CD4-positive, alpha-beta T cell treated with Interferon alpha-2 for 1 hour (primary cell): ENCODE measurements at regions not wholly inside any gene's neighbourhood (a gene's known extent, or its start where the extent isn't known, plus 50 kb on each side); places are given as distances from the start of the nearest gene placed in this dataset.
A peak's percentile ranks its signal among the peaks of the same experiment; 100 is the strongest.

Experiments used
- DNase-seq, 2 donors: peaks; one replicate each; pipeline ENCODE4 v3.0.0-alpha.2; 2020 to 2022

- DNase-seq: no peak
Observed at GRCh38 chr12:127539226-127539858, 727.6 kb upstream of the TMEM132C start.

- no peak for DNase-seq
Observed at GRCh38 chr12:127542391-127542790, 724.6 kb upstream of the TMEM132C start.

- no peak for DNase-seq
Observed at GRCh38 chr12:127542931-127543330, 724.0 kb upstream of the TMEM132C start.

- no peak for DNase-seq
Observed at GRCh38 chr12:127546721-127547505, 720.1 kb upstream of the TMEM132C start.

GRCh38 chr12:127548123-127548553 lies 718.8 kb upstream of the TMEM132C start:
- no peak for DNase-seq

- no peak for DNase-seq
Observed at GRCh38 chr12:127550271-127550670, 716.7 kb upstream of the TMEM132C start.

GRCh38 chr12:127552838-127553237 lies 714.1 kb upstream of the TMEM132C start:
- no peak for DNase-seq

GRCh38 chr12:127555071-127555470 lies 711.9 kb upstream of the TMEM132C start:
- DNase-seq: no peak

GRCh38 chr12:127556231-127556886 lies 710.6 kb upstream of the TMEM132C start:
- DNase-seq: no peak

- DNase-seq: no peak
Observed at GRCh38 chr12:127558361-127558760, 708.6 kb upstream of the TMEM132C start.

GRCh38 chr12:127559349-127560040 lies 707.5 kb upstream of the TMEM132C start:
- peak; percentile 34 to 51 for DNase-seq

- no peak for DNase-seq
Observed at GRCh38 chr12:127560041-127560478, 706.9 kb upstream of the TMEM132C start.

- DNase-seq: no peak
Observed at GRCh38 chr12:127562816-127563215, 704.2 kb upstream of the TMEM132C start.

- DNase-seq: no peak
Observed at GRCh38 chr12:127565241-127565640, 701.7 kb upstream of the TMEM132C start.

GRCh38 chr12:127567531-127567930 lies 699.4 kb upstream of the TMEM132C start:
- no peak for DNase-seq

- DNase-seq: no peak
Observed at GRCh38 chr12:127570387-127570786, 696.6 kb upstream of the TMEM132C start.

- DNase-seq: no peak
Observed at GRCh38 chr12:127570793-127571360, 696.1 kb upstream of the TMEM132C start.

- no peak for DNase-seq
Observed at GRCh38 chr12:127571578-127571977, 695.4 kb upstream of the TMEM132C start.

GRCh38 chr12:127579446-127579845 lies 687.5 kb upstream of the TMEM132C start:
- no peak for DNase-seq

GRCh38 chr12:127582074-127582473 lies 684.9 kb upstream of the TMEM132C start:
- no peak for DNase-seq

GRCh38 chr12:127583041-127583440 lies 683.9 kb upstream of the TMEM132C start:
- DNase-seq: no peak

GRCh38 chr12:127588249-127588648 lies 678.7 kb upstream of the TMEM132C start:
- no peak for DNase-seq

- no peak for DNase-seq
Observed at GRCh38 chr12:127589541-127589940, 677.4 kb upstream of the TMEM132C start.
